CD4-positive, alpha-beta T cell treated with Interferon alpha-2 for 1 hour (primary cell): ENCODE measurements at regions not wholly inside any gene's neighbourhood (a gene's known extent, or its start where the extent isn't known, plus 50 kb on each side); places are given as distances from the start of the nearest gene placed in this dataset.
"Not testable (repeated sequence)": the region's sequence is repeated elsewhere in the genome, so short reads cannot be mapped to it uniquely, and the experiment has no call there.

ENCODE experiments used
- DNase-seq, 2 donors: peaks; one replicate each; pipeline ENCODE4 v3.0.0-alpha.2; 2020 to 2022

GRCh38 chrX:26851981-26852380 lies 611.2 kb downstream of the PPP4R3C start:
- DNase-seq, result no peak

DNA sequence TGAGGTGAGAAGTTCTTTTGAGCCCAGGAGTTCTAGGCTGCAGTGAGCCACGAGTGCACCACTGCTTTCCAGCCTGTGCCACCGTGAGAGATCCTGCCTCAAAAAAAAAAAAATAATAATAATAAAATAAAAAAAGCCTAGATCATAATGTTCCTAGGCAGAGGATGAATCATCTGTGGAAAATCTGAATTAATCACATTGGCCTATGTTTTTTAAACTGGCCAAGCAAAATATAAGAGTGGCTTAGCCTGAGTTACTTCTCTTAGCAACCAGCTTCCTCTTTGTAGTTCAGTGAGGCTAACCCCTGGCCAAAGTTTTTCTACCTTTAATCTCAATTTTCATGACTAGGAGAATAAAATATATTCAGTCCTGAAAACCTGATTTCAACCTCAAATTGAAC lies 614.6 kb downstream of the PPP4R3C start:
- no peak for DNase-seq

DNA sequence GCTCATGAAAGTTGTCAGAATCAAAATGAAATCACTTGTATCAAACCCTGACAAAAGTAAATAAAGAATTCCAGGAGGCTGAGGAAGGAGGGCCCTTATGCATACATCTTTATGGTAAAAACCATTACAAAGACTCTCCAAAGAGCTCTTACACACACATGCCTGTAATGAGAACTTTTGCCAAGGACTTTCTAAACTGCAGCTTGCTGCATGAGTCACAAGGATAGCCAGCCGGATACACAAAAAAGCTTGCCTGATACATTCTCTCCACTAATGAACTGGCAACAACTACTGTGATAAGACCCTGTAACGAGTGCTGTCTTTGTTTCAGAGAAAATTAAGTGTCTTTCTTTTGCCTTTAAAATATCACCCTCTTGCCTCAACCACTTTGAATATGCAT lies 618.1 kb downstream of the PPP4R3C start:
- DNase-seq, result no peak

GRCh38 chrX:26822448-26822847 lies 606.5 kb downstream of the MAGEB5 start:
- DNase-seq, result no peak

DNA sequence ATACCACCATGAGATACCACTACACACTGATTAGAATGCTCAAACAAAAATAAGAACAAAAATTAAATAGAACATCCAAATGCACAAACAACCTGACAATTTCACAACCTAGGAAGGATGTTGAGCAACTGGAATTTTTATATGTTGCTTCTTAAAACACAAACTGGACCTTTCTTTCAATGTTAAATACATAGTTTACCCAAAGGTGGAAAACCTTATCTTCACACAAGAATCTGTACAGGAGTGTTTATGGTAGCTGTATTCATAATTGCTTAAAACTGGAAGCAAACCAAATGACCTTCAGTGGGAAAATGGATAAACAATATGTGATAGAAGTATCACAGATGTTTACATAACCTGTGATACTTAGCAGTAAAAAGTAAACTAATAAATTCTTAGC lies 573.8 kb downstream of the MAGEB5 start:
- DNase-seq, result no peak

DNA sequence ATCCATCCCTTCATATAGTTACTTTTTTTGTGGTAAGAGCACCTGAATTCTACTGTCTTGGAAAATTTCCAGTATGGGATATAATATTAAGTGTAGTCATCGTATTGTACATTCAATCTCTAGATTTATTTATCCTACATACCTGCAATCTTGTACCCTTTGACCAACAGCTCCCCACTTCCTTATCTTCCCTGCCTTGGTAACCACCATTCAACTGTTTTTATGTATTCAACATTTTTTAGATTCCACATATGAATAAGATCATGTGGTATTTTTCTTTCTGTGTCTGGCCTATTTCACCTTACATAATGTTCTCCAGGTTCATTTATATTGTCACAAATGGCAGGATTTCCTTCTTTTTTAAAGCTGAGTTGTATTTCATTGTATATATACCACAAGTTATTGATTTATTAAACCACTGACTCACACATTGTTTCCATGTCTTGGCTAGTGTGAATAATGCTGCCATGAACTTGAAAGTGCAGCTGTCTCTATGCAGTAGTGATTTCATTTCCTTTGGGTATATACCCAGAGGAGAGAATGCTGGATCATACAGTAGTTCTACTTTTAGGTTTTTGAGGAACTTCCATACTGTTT lies 572.5 kb downstream of the MAGEB5 start:
- DNase-seq, result no peak

- DNase-seq, result no peak
Measured at GRCh38 chrX:26783512-26784225, 567.7 kb downstream of the MAGEB5 start.

- DNase-seq, result no peak
Measured at GRCh38 chrX:26778320-26778888, 562.4 kb downstream of the MAGEB5 start.

DNA sequence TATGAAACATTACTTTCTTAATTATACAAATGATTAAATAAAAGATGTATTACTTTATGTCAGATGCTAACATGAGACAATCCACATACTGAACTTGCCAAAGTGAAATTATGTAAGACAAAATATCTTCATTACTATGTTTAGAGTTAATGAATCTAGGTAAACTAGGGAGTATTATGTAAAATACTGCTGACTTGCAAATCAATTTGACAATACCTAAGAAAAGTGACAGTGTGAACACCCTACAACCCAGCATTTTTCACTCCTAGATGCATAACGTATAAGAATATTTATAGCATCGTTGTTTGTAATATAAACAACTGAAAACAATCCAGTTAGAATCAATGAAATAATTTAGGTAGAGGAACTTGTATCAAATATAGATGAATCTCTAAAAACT lies 546.3 kb downstream of the MAGEB5 start:
- no peak for DNase-seq

GRCh38 chrX:26755760-26756159 lies 539.8 kb downstream of the MAGEB5 start:
- not testable (repeated sequence) for DNase-seq

DNA sequence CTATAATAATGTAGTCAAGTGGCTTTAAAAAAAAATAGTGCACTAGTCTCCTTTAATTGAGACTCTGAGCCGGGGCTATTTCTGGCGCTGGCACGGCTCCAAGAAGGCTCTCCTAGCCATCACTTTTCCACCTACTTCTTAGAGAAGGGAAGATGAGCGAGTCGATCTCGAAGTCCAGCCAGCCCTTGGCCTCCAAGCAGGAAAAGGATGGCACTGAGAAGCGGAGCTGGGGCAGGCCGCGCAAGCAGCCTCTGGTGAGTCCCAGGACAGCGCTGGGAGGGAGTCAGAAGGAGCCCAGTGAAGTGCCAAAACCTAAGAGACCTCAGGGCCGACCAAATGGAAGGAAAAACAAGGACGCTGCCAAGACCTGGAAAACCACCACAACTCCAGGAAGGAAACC lies 531.9 kb downstream of the MAGEB5 start:
- DNase-seq, result no peak

DNA sequence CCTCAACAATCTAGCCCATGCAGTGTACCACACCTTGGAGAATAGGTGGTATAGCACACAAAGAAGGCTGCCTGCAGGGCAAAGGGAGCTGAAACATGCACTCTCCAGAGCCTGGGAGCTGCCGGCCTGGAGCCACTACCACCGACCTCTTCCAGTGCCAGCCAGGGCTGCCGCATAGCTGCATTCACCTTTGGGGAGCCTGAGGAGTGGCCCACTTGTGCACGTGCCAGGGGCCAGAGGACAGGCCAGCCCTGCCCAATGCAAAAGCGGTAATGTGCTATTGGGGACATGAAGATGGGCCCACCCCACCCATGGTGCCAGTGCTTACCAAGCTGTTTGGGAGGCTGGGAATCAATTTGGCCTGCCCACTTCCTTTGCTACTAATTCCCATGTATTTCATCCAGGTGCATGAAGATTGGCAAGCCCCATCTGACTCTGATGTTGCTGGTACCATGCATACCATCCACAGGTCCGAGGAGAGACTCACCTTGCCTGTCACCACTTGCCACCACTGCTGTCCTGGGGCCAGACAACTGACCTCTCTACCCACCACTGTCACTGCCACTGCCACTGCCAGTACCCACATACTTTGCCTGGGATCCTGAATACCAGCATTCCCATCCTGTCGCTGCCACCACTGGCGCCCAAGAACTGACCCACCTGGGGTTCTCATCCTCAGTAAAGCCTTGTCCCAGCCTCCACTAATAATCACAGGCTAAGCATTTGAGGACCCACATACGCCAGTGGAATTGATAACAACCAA lies 506.9 kb downstream of the MAGEB5 start:
- no peak for DNase-seq

DNA sequence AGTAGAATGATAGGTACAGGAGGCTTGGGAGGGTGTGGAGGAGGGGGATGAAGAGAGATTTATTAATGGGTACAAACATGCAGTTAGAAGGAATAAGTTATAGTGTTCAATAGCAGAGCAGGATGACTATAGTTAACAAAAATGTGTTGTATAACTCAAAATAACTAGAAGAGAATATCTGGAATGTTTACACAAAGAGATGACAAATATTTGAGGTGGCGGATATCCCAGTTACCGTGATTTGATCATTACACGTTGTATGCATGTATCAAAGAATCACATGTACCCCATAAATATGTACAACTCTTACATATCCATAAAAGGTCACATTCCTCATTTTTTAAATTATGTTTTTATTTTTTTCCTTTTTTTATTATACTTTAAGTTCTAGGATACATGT lies 456.6 kb downstream of the MAGEB5 start:
- DNase-seq, result no peak

GRCh38 chrX:26670521-26670920 lies 454.6 kb downstream of the MAGEB5 start:
- DNase-seq, result no peak

DNA sequence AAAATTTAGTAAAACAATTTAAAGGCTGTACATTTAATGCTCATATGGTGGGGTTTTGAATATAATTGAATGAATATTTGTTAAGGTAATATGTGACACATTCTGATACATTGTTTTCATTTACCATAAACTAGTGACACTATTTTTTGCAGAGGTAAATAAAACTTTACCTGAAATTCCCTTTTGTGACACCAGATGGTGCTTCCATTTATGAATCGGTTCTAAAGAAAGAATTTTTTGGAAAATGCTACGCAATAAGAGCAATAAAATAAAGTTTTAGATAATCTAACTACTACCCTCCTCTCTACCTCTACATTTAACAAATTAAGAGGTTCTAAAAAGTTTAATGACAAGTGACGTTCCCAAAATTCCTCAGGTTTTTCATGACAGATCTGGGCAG lies 448.9 kb downstream of the MAGEB5 start:
- no peak for DNase-seq

DNA sequence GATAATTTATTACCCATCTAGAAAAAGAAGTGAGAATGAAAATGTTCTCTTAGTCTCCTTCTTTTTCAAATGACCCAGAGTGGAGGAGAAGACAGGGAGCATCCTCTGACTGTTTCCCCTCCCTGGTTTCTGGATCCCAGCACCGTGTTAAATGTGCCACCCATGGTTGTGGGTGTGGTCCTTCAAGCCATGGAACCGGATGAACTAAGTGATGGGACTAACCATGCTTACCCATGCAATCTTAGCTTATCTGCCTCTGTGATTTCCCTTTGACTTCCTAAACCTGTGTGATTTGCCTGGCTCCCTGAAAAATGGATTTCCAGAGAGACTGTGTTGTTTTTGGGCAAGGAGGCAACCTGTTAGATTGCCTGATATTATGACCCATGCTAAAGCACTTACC lies 437.1 kb downstream of the MAGEB5 start:
- DNase-seq, result no peak

DNA sequence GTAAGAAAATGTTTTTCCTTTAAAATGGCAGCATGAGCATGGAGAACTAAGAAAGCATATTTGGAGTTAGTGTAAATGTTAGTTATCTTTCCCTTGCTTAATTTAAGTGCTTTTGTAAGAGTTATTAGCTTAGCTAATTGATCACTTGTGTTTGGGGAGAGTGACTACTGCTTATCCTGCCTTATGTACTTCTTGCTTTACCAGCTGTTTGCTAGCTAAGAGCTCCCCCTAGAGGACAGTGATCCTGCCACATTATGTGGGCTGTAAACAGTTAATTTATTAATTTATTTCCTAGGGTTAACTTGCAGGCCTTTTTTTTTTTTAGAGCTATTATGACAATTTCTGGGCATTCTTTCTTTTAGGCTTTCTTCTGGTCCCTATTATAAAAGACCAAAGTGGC lies 435.8 kb downstream of the MAGEB5 start:
- DNase-seq, result no peak

DNA sequence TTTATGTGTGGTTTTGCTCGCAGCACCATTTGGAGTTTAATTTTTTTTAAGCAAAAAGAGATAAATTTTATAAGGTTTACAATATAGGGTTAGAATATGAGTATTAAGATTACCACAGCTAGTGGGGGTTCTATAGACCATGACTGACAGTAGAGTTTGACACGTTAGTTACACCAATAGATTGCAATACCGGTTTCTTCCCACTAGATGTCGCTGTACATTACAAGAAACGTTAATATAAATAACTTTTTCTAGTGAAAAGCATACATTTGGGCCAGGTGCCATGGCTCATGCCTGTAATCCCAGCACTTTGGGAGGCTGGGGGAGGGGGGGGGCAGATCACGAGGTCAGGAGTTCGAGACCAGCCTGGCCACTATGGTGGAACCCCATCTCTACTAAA lies 433.6 kb downstream of the MAGEB5 start:
- DNase-seq, result peak in 1 of 2 donors; percentile 8

DNA sequence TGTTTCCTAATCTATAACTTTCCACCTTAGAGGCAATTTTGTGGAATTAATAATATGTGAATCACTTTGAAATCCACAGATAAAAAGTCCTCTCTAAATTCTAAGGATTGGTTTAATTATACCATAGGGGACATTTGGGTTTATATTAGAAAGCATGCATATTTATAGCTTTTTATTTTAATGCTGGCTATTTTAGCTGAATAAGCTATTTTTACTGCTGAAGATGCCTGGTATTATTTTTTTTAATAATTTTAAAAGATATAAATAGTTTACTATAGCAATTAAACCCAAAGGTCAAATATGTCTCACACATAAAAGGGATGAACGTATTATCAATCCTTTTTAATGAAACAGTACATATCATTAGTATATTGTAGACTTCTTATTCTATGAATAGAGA lies 415.4 kb downstream of the MAGEB5 start:
- no peak for DNase-seq

GRCh38 chrX:26613956-26614355 lies 398.0 kb downstream of the MAGEB5 start:
- no peak for DNase-seq

- no peak for DNase-seq
Measured at GRCh38 chrX:26606971-26607370, 391.0 kb downstream of the MAGEB5 start.

DNA sequence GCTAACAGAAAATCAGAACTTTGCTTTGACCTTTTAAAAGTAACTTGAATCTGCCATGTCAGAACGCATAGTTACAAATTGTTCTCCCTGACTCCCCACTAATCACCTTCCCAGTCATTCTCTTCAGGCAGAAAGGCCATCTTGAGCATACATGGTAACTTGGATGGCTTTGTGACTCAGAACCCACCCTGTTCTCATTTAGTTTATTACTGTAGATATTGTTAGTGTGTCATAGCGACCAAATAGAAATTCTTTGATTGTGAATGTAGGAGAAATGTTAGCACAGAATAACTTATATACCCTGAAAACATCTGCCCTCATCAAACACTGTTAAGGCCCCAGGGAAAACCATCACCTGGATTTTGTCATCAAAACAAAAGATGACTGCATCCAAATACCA lies 382.0 kb downstream of the MAGEB5 start:
- no peak for DNase-seq

DNA sequence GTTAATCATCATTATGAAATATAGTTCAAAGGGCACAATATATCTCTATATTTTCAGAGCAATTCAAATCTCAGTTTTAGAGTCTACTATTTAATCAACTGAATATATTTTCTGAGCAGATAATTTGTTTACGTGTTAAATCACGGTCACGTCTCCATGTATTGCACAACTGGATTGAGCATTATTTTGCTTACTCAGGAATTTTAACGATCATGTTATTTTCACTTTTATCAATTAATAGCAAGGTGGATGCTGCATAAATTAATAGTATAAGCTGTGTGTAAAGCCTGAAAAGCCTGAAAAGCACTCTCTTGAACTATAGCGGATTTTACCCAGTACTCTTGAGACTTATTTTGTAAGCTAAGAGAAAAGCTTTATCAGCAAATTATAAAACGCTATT lies 374.9 kb downstream of the MAGEB5 start:
- no peak for DNase-seq

DNA sequence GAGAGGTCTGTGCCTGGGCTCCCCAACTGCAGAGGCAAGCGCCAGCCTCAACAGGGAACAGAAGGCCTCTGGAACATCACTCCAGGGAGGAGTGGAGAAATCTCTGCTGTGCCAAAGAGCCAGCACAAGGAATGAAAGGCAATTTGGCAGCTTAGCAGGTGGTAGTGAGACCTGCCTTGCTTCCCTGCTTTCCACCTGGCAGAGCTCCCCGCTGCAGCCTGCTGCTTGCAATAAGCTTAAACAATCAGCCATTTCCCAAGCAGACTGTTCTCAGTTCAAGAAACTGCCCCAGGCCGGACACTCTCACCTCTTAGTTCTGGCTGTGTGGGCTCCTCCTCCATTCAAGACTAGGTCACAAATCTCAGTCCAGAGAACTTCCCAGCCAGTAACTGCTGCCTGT lies 370.6 kb downstream of the MAGEB5 start:
- DNase-seq, result no peak
